CD14-positive monocyte (primary cell): ENCODE measurements at regions not wholly inside any gene's neighbourhood (a gene's known extent, or its start where the extent isn't known, plus 50 kb on each side); places are given as distances from the start of the nearest gene placed in this dataset.

Source experiments
- DNase-seq, 3 donors: peaks; one replicate each; pipeline ENCODE4 v3.0.0-alpha.2; 2011 to 2022
- H2AFZ ChIP-seq: 2 replicates; pipeline ENCODE4 v1.6.0; 2012; ENCODE audit warnings: mild to moderate bottlenecking, low read depth, low read length, inconsistent platforms; ENCODE audit not compliant: insufficient read depth, poor library complexity, severe bottlenecking
- H3K27ac ChIP-seq, 2 donors: 1 replicate in 1 of 2; 2 replicates in 1 of 2; pipeline ENCODE4 v1.5.1; 2012 to 2013; ENCODE audit warnings: low read length in 2 of 2, control low read depth in 1 of 2, inconsistent platforms in 1 of 2, low read depth in 1 of 2, mild to moderate bottlenecking in 1 of 2
- H3K27me3 ChIP-seq, 2 donors: one replicate each; pipeline versions ENCODE4 v1.6.0 to v1.6.1; 2011 to 2013; ENCODE audit warnings: low read length in 2 of 2; ENCODE audit not compliant: control insufficient read depth in 2 of 2, insufficient read depth in 2 of 2
- H3K36me3 ChIP-seq, 2 donors: replicated peaks in 1 of 2; 1 replicate in 1 of 2; 2 replicates in 1 of 2; pipeline versions ENCODE4 v1.5.1 to v1.6.1; 2012 to 2013; ENCODE audit warnings: low read length in 2 of 2, control low read depth in 1 of 2, inconsistent platforms in 1 of 2, mild to moderate bottlenecking in 1 of 2; ENCODE audit not compliant: insufficient read depth in 2 of 2, control insufficient read depth in 1 of 2
- H3K4me1 ChIP-seq, 2 donors: 1 replicate in 1 of 2; 2 replicates in 1 of 2; pipeline versions ENCODE4 v1.5.1 to v1.6.1; 2012 to 2013; ENCODE audit warnings: low read length in 2 of 2, control low read depth in 1 of 2, inconsistent platforms in 1 of 2, mild to moderate bottlenecking in 1 of 2, moderate library complexity in 1 of 2; ENCODE audit not compliant: insufficient read depth in 2 of 2, control insufficient read depth in 1 of 2
- H3K4me2 ChIP-seq: replicated peaks from 2 replicates; pipeline ENCODE3; 2012; ENCODE audit warnings: low read length, moderate library complexity, mild to moderate bottlenecking; ENCODE audit not compliant: poor library complexity, severe bottlenecking; ENCODE audit errors: extremely low read depth
- H3K4me3 ChIP-seq, 3 experiments: fragments of 200-600 bp in 1 of 3; sonication (generic) in 1 of 3; replicated peaks in 1 of 3; 1 replicate in 2 of 3; 2 replicates in 1 of 3; pipeline ENCODE4 v1.5.1; 2011 to 2013; ENCODE audit warnings: low read length in 3 of 3, mild to moderate bottlenecking in 3 of 3, control low read depth in 2 of 3, low read depth in 2 of 3, inconsistent platforms in 1 of 3, moderate library complexity in 1 of 3
- H3K79me2 ChIP-seq: 2 replicates; pipeline ENCODE4 v1.6.0; 2012; ENCODE audit warnings: mild to moderate bottlenecking, control low read depth, inconsistent platforms, low read length, moderate library complexity; ENCODE audit not compliant: insufficient read depth
- H3K9ac ChIP-seq: 2 replicates; pipeline ENCODE4 v1.6.0; 2017; ENCODE audit warnings: low read length, mild to moderate bottlenecking; ENCODE audit not compliant: insufficient read depth, poor library complexity, severe bottlenecking
- H3K9me3 ChIP-seq, 2 donors: replicated peaks in 1 of 2; 1 replicate in 1 of 2; 2 replicates in 1 of 2; pipeline versions ENCODE4 v1.5.1 to v1.6.1; 2012 to 2013; ENCODE audit warnings: low read length in 2 of 2, control low read depth in 1 of 2; ENCODE audit not compliant: control insufficient read depth in 1 of 2, insufficient read depth in 1 of 2
- H4K20me1 ChIP-seq: 2 replicates; pipeline ENCODE4 v1.6.0; 2012; ENCODE audit warnings: mild to moderate bottlenecking, low read length, control low read depth, moderate library complexity; ENCODE audit not compliant: insufficient read depth
- H3K27ac Mint-ChIP-seq, 7 donors: one replicate each; pipeline ENCODE4 v1.8.0; 2020; ENCODE audit warnings: mild to moderate bottlenecking in 7 of 7, mixed read lengths in 7 of 7, moderate library complexity in 6 of 7, inconsistent platforms in 2 of 7
- H3K27me3 Mint-ChIP-seq, 3 donors: one replicate each; pipeline ENCODE4 v1.8.0; 2021 to 2022; ENCODE audit warnings: low read depth in 3 of 3, mild to moderate bottlenecking in 3 of 3, mixed read lengths in 3 of 3, moderate library complexity in 3 of 3, inconsistent platforms in 1 of 3
- H3K36me3 Mint-ChIP-seq, 2 donors: one replicate each; pipeline ENCODE4 v1.8.0; 2020; ENCODE audit warnings: mixed read lengths in 2 of 2, inconsistent platforms in 1 of 2, mild to moderate bottlenecking in 1 of 2
- H3K4me1 Mint-ChIP-seq: one replicate; pipeline ENCODE4 v1.8.0; 2020; ENCODE audit warnings: mild to moderate bottlenecking, mixed read lengths
- H3K4me3 Mint-ChIP-seq, 2 donors: one replicate each; pipeline ENCODE4 v1.8.0; 2020; ENCODE audit warnings: mild to moderate bottlenecking in 2 of 2, mixed read lengths in 2 of 2, moderate library complexity in 1 of 2
- H3K9me3 Mint-ChIP-seq, 7 donors: one replicate each; pipeline ENCODE4 v1.8.0; 2020 to 2022; ENCODE audit warnings: mixed read lengths in 7 of 7, mild to moderate bottlenecking in 6 of 7, moderate library complexity in 6 of 7, inconsistent platforms in 2 of 7
- WGBS: methylation state at CpG from one replicate; pipeline ENCODE4 v1.1.5; 2013; ENCODE audit warnings: missing lambda C conversion rate; ENCODE audit not compliant: insufficient coverage; 5-methylcytosine and 5-hydroxymethylcytosine counted together
- intact Hi-C, 2 donors: fragments of 100-400 bp; cut with micrococcal nuclease; formaldehyde crosslinking; loops; one replicate each; pipeline versions ENCODE4 v1.15.0 to v1.15.1; 2023
- TF ChIP-seq, protein P1 (sequence below): fragments of 200-600 bp; IDR thresholded peaks from one replicate; pipeline ENCODE4 v1.8.0; 2022; ENCODE audit warnings: antibody characterized with exemption, mild to moderate bottlenecking

- no peak overlapping the region for H3K4me3 Mint-ChIP-seq
- TF ChIP-seq, protein P1, sequence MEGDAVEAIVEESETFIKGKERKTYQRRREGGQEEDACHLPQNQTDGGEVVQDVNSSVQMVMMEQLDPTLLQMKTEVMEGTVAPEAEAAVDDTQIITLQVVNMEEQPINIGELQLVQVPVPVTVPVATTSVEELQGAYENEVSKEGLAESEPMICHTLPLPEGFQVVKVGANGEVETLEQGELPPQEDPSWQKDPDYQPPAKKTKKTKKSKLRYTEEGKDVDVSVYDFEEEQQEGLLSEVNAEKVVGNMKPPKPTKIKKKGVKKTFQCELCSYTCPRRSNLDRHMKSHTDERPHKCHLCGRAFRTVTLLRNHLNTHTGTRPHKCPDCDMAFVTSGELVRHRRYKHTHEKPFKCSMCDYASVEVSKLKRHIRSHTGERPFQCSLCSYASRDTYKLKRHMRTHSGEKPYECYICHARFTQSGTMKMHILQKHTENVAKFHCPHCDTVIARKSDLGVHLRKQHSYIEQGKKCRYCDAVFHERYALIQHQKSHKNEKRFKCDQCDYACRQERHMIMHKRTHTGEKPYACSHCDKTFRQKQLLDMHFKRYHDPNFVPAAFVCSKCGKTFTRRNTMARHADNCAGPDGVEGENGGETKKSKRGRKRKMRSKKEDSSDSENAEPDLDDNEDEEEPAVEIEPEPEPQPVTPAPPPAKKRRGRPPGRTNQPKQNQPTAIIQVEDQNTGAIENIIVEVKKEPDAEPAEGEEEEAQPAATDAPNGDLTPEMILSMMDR = no peak
- H2AFZ ChIP-seq = no peak overlapping the region
- H3K9me3 Mint-ChIP-seq = peaks cover 0 to 5% (median 1%) of the 10 kb centered on the region in 7 donors
- no peaks in the 10 kb centered on the region for H3K4me1 ChIP-seq
- no peaks in the 10 kb centered on the region for H3K36me3 Mint-ChIP-seq
- no peak overlapping the region for H3K27ac ChIP-seq
- no peak overlapping the region for H3K9ac ChIP-seq
- WGBS = 60% methylated on average over 2 of the region's 3 CpGs
- H3K4me3 ChIP-seq = no peak overlapping the region
- H3K9me3 ChIP-seq = no peaks in the 10 kb centered on the region
- H3K36me3 ChIP-seq = no peaks in the 10 kb centered on the region
- no peaks in the 10 kb centered on the region for H3K4me1 Mint-ChIP-seq
- intact Hi-C loops = no loop called here
- H3K27ac Mint-ChIP-seq = no peak overlapping the region
- H3K27me3 ChIP-seq = no peaks in the 10 kb centered on the region
- no peaks in the 10 kb centered on the region for H3K27me3 Mint-ChIP-seq
- H3K4me2 ChIP-seq = no peak overlapping the region
- H4K20me1 ChIP-seq = no peaks in the 10 kb centered on the region
- H3K79me2 ChIP-seq = no peaks in the 10 kb centered on the region
- no peak for DNase-seq
Measured at GRCh38 chr5:163079618-163080017, 357.8 kb upstream of the CCNG1 start.

GRCh38 chr5:163089230-163089629 lies 348.2 kb upstream of the CCNG1 start:
- Mint-ChIP-seq H3K4me1 (no peaks in the 10 kb centered on the region), H3K27ac (no peak overlapping the region), H3K27me3 (no peaks in the 10 kb centered on the region), H3K4me3 (no peak overlapping the region), H3K36me3 (no peaks in the 10 kb centered on the region), H3K9me3 (peaks cover 0 to 3% (median 0%) of the 10 kb centered on the region in 7 donors)
- H3K4me1 ChIP-seq = no peaks in the 10 kb centered on the region
- H3K27ac ChIP-seq = no peak overlapping the region
- H3K9me3 ChIP-seq = no peaks in the 10 kb centered on the region
- H3K36me3 ChIP-seq = no peaks in the 10 kb centered on the region
- no peak overlapping the region for H3K9ac ChIP-seq
- H3K4me2 ChIP-seq = no peak overlapping the region
- no peaks in the 10 kb centered on the region for H3K27me3 ChIP-seq
- no peak overlapping the region for H3K4me3 ChIP-seq
- DNase-seq = no peak
- H2AFZ ChIP-seq = no peak overlapping the region
- intact Hi-C loops = no loop called here
- no CpG with 5 or more reads among the region's 1 CpG for WGBS
- no peaks in the 10 kb centered on the region for H3K79me2 ChIP-seq
- TF ChIP-seq, protein P1 = no peak
- no peaks in the 10 kb centered on the region for H4K20me1 ChIP-seq
